CD4-positive, alpha-beta T cell treated with Interleukin-15 for 4 hours (primary cell): ENCODE measurements at regions not wholly inside any gene's neighbourhood (a gene's known extent, or its start where the extent isn't known, plus 50 kb on each side); places are given as distances from the start of the nearest gene placed in this dataset.

Experiments
- DNase-seq: peaks from one replicate; pipeline ENCODE4 v3.0.0-alpha.2; 2020; ENCODE audit warnings: low spot score

DNA sequence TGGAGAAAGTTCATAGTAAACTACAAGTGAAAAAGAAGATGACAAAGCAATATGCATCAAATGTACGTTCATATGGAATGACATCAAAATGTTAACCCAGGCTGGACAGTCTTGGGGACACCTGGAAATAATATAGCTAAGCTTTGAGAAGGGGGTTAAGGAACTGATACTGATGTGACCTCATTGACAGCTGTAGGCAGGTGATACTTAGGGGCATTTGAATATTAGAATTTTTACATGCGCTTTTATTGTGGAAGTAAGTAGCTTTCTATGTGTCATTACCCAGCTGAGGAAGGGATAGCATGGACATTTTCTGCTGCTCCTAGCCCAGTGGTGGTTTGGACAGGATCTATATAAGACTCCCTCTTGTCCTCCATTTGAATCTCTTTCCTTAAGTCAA is 299.7 kb downstream of the CWC27 start:
- DNase-seq: no peak

DNA sequence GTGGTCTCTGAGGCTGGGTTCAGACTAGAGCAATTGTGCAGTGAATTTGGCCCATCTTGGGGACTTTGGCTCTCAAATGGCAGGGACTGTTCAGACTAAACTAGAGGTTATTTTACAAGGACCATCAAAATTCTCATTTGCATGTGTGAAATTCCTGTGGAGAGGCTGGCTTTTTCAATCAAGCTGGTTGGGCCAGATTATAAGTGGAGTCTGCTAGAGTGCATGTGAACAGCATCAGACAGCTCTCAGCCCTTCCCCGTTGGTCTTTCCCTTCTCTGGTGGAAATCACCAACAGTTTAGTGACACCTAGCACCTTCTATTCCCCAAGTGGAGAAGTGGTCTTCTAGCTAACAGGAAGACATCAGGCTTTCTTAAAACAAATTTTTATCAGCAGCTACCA is 301.3 kb downstream of the CWC27 start:
- no peak for DNase-seq

DNA sequence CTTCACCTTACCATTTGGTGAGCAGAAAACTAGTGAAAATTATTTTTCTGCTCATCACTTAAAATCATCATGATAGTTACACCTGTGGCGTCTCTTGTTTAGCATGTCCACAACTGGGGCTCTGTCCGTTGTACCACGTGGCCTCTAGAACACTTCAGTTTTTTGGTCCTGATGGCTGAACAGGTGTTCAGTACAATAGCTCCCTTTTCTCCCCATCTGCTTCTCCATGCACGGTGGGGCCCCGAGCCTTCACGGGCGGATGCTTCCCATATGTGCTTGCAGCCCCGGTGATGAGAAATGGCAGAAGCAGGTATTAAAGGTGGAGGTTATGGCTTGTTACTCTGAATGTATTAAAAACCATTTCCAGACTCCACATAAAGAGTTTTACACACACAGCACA is 304.1 kb downstream of the CWC27 start:
- DNase-seq: no peak

DNA sequence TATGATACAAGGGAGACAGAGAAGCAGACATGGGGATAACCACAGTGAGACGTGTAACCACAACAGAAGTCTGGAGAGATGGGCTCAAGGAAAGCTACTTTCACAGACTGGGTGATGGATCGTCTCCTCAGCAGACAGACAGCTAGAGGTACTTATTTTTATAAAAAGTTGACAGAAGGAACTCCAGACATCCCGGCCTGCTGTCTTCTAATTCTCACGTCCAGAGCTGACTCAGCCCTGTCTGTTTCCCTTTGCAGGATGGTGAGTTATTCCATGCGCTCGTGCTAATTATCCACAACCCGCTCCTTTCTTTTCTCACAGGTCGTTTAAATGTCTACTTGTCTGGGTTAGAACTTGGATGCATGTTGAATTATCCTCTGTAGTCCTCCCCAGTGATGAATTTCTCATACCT is 304.5 kb downstream of the CWC27 start:
- no peak for DNase-seq

DNA sequence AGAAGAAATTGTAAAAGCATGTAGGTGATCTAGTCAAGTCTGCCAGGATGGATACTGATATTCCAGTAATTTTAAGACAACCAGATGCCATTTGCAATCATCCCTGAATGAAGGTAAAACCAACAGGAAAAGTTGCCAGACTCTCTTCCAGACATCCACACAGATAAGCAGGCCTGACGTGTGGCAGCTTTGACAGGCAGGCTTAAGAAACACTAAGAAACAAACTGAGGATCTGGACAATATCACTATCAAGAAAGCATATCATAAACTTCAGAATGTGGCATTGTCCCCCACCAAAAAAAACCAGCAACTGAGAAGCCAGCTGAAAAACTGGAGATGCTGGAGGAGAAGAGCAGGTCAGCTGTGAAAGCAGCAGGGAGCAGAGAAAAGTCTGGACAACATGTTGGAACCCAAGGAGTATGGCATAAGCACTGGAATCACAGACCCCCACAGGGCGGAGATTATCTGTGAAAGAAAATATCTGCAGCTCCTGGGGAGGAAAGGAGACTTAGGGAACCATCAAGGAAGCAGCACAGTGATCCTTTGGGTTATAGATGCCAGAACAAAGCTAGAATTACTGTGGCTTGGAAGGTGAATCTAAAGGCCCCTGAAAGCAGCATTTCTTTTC is 307.0 kb downstream of the CWC27 start:
- no peak for DNase-seq

DNA sequence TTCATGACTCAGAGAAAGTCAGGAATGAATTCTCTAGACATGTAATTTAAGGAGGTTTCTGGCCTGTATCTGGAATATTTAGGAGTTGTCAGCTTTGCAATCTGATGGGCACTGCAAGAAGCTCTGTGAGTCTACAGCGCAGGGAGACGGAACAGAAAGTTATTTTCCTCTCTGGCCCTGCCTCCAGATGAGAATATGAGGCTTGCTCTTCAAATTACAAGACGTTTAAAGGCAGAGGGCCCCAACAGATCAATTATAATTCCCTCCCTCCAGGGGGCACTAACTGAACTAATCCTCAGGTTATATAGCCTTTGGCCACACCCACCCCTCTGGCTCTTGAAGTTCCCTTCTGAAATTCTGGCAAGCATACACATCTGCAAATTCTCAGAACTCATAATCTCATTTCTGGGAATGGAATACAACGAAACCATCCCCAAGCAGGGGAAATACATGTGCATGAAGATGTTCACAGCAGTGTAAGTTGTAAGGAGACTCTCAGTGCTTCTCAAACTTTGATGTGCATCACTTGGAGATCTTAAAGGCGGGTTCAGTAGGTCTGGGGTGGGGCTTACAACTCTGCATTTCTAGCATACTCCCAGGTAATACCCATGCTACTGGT is 307.6 kb downstream of the CWC27 start:
- peak; percentile 83 for DNase-seq

DNA sequence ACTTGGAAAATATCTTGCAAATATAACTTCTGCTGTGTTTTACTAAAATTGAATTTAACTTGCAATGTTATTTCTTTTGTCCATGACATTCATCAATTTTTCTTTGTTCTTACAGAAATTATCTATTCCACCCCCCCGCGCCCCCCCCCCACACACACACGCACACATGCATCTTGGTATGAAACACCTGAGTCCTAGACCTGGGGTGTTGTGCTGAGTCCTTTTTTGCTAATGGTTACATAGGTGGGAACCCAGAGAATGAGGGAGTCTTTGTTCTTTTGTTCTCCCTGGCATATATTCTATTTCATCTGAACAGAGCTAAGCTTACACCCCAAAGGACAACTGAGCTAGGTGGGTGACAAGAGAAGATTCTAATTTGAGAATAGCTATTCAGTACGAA is 308.9 kb downstream of the CWC27 start:
- no peak for DNase-seq

DNA sequence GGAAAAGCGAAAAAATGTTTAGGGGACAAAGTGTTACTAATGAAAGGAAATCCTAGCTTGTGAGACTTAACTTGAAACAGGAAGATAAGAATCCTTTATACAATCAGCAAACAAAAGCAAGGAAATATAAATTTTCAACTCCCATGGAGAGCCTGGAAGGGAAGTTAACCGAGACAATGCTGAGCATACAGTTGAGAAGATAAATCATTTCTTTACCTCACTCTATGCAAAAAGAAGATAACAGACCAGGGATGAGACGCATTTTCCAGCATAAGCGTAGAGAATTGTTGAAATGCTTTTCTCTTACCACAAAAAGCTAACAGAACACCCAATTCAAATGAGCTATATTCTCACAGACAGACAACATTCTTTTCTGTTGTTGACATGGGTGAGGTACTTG is 309.6 kb downstream of the CWC27 start:
- no peak for DNase-seq

DNA sequence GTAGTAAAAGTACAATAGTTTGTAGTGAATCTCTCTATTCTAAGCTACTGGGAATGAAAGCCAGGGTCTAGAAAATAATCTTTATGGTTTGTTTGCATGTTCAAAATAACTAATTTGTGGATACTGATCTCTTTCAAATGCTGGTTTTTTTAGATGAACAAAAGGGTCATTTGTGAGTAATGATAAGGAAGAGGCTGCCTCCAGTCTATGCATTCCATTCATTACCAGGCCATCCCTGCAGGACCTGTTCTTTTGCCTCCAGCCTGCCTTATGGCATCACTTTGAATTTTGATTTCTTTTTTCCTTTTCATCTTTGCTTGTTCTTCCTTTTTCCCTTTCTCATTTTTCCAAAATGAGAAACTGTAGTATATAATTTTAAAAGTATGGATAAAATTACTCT is 312.3 kb downstream of the CWC27 start:
- DNase-seq: no peak

DNA sequence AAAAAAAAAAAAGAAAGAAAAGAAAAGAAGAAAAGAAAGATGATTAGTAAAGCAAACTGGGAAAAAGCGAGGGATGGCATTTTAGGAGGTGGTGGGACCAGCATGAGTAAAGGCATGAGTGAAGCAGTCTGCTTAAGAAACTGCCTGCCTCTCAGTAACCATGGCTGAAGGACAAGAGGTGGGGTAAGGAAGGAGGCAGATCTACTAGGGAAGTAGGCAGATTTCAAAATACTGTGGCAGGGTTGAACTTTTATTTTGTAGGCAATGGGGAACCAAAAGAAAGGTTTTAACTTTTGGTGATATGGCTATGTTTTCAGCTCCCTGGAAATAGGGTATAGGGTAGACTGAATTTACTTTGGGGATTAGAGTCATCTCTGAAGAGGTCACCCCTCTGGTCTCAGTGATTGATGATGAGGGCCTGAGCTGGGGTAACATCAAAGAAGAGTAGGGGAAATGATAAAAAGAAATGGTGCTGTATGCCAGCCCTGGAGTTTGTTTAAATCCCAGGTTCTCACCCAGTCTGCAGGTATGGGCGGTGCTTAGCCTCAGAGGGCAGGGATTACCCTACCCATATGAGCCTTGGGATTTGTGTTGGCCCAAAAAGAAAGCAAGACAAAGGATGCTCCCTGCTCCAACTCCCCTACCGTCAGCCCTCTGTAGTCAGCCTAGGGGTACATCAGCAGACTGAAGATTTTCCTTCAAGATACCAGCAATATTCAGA is 316.2 kb downstream of the CWC27 start:
- no peak for DNase-seq

DNA sequence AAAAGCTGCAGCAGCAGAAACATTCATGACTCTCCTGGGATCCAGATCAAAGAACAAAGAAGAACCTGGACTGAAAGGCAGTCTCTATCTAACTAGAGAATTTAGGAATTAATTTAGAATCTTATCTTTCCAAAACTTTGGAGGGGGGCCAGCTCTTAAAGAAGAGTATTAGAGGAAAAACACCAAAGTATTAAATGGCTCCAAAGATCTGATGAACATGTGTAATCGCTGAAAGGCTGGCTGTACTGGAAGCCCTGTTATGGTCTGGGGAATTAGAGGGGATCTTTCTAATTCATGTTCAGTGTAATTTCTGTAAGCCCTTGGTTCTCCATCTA is 316.8 kb downstream of the CWC27 start:
- no peak for DNase-seq

DNA sequence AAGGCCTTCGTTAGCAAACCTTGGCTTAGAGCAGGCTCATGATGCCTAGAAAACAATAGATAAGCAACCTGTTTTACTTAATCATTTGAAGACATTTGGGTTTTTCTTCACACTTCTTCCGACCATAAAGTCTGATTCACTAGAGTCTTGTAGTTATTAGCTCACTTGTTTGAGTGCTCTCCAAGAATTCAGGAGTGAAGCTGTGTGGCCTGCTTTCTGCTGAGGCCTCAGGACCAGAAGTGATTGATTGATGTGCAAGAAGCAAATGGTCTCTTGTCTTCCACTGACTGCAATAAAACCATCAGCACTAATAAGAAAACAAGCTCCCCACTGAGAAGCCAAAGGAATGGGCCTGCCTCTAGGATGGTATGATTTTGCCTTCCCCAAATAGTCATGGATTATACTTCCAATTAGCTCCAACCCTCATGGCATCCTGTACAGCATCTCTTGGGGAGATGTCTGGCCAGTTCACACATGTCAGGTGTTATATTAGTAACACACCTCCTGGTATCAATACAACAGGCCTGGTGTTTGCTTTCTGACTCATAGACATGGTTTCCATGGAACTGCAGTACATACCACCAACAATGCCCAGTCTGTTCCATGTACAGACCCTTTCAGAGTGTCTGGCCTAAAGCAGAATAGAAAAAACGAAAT is 317.6 kb downstream of the CWC27 start:
- no peak for DNase-seq

DNA sequence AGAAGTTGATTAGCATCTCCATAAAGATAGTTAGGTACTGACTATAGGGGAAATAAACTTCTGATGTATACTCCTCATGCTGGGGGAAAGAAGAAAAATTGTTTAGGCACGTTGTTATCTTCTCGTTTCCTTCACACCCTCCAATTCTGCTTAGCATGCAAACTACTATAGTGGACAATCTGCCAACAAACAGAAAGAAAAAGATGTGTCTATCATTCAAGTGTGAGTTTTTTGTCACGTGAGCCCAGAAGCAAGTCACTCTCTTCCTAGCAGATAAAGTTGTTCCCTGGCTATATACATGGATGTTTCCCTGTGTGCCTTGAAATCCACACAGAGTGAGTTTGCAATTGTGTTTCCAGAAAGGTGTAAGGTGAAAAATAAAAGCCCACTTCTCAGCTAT is 318.4 kb downstream of the CWC27 start:
- no peak for DNase-seq

DNA sequence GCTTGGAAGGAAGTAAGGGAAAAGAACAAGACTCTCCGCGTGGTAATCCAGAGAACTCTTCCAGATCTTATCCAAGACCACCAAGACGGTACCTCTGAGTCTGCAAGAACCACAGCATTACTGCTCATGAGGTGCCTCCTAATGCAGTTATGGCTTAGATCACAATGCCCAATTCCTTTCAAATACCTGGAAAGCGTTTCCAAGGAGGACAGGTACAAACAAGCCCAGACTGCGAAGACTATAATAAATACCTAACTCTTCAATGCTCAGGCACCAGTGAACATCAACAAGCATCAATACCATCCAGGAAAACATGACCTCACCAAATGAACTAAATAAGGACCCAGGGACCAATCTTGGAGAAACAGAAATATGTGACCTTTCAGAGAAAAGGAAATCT is 325.5 kb downstream of the CWC27 start:
- no peak for DNase-seq

DNA sequence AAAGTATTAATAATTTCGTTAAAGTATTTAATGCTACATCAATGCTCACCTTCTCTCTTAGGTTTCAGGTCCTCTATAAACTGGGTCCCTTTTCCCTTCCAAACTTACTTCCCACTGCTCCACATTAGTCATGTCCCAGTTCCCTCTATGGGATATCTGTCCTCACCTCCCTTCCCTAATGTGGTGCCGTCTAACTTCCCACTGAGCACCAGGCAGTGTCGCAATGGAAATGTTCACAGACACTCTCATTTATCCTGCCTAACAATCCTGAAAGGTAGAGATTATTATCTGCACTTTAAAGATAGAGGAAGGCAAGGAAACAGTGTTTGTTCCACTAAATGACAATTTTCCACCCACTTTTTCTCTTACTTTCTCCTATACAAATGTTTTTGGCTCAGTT is 329.7 kb downstream of the CWC27 start:
- DNase-seq: no peak
